ENCODE measurements at regions not wholly inside any gene's neighbourhood (a gene's known extent, or its start where the extent isn't known, plus 50 kb on each side); places are given as distances from the start of the nearest gene placed in this dataset.

- Mint-ChIP-seq H3K4me3 (no peak overlapping the region), H3K27ac (no peak overlapping the region)
These were observed 147.4 kb upstream of the SDK2 start for GRCh38 chr17:73791631-73792030.

GRCh38 chr17:73792994-73793393 lies 148.7 kb upstream of the SDK2 start:
- H3K27ac Mint-ChIP-seq: no peak overlapping the region
- ATAC-seq (ENCODE audit: low read depth) (no peak), DNase-seq (no peak)
- ChIA-PET CTCF (no interaction called here), POLR2A (no interaction called here)
- no peak for TF ChIP-seq CTCF (IDR thresholded peaks at IDR 0.05)
- H3K4me1 Mint-ChIP-seq: no peaks in the 10 kb centered on the region
- H3K27me3 Mint-ChIP-seq: peaks cover 31% of the 10 kb centered on the region
- no peaks in the 10 kb centered on the region for H3K9me3 Mint-ChIP-seq
- H3K4me3 Mint-ChIP-seq: no peak overlapping the region
- no peaks in the 10 kb centered on the region for H3K36me3 Mint-ChIP-seq (ENCODE audit: low read depth)
- intact Hi-C loops (cut with micrococcal nuclease): no loop called here

More at GRCh38 chr17:73791631-73792030, 147.4 kb upstream of the SDK2 start:
- ATAC-seq (ENCODE audit: low read depth) (no peak), DNase-seq (no peak)
- no peaks in the 10 kb centered on the region for H3K9me3 Mint-ChIP-seq
- ChIA-PET POLR2A (interaction anchor here (0.6 kb wide), 1 partner anchor 8 kb away, joined by 3 read pairs; no protein-coding TSS in a partner anchor), CTCF (no interaction called here)
- no peaks in the 10 kb centered on the region for H3K4me1 Mint-ChIP-seq
- no peaks in the 10 kb centered on the region for H3K36me3 Mint-ChIP-seq (ENCODE audit: low read depth)
- intact Hi-C loops (cut with micrococcal nuclease): no loop called here
- H3K27me3 Mint-ChIP-seq: peaks cover 28% of the 10 kb centered on the region
- no peak for TF ChIP-seq CTCF (IDR thresholded peaks at IDR 0.05)

GRCh38 chr17:73794336-73794735 lies 150.1 kb upstream of the SDK2 start:
- Mint-ChIP-seq H3K4me1 (no peaks in the 10 kb centered on the region), H3K27me3 (peaks cover 39% of the 10 kb centered on the region), H3K27ac (no peak overlapping the region), H3K36me3 (ENCODE audit: low read depth) (no peaks in the 10 kb centered on the region), H3K4me3 (no peak overlapping the region), H3K9me3 (no peaks in the 10 kb centered on the region)
- intact Hi-C loops (cut with micrococcal nuclease): no loop called here
- DNase-seq: no peak
- POLR2A ChIA-PET: no interaction called here
- ATAC-seq (ENCODE audit: low read depth): no peak
- CTCF ChIA-PET: no interaction called here
- no peak for TF ChIP-seq CTCF (IDR thresholded peaks at IDR 0.05)

GRCh38 chr17:73795730-73796129 lies 151.5 kb upstream of the SDK2 start:
- H3K27ac Mint-ChIP-seq: no peak overlapping the region
- CTCF ChIA-PET: no interaction called here
- H3K4me1 Mint-ChIP-seq: no peaks in the 10 kb centered on the region
- DNase-seq: no peak
- intact Hi-C loops (cut with micrococcal nuclease): no loop called here
- no peaks in the 10 kb centered on the region for H3K36me3 Mint-ChIP-seq (ENCODE audit: low read depth)
- peaks cover 40% of the 10 kb centered on the region for H3K27me3 Mint-ChIP-seq
- no peak for ATAC-seq (ENCODE audit: low read depth)
- POLR2A ChIA-PET: no interaction called here
- no peak overlapping the region for H3K4me3 Mint-ChIP-seq
- H3K9me3 Mint-ChIP-seq: no peaks in the 10 kb centered on the region
- TF ChIP-seq CTCF (IDR thresholded peaks at IDR 0.05): no peak

GRCh38 chr17:73797594-73798110 lies 153.4 kb upstream of the SDK2 start:
- DNase-seq (no peak), ATAC-seq (ENCODE audit: low read depth) (no peak)
- Mint-ChIP-seq H3K4me1 (no peaks in the 10 kb centered on the region), H3K27ac (no peak overlapping the region), H3K4me3 (no peak overlapping the region), H3K9me3 (peaks cover 4% of the 10 kb centered on the region), H3K36me3 (ENCODE audit: low read depth) (no peaks in the 10 kb centered on the region), H3K27me3 (peaks cover 51% of the 10 kb centered on the region)
- ChIA-PET CTCF (no interaction called here), POLR2A (no interaction called here)
- intact Hi-C loops (cut with micrococcal nuclease): no loop called here
- no peak for TF ChIP-seq CTCF (IDR thresholded peaks at IDR 0.05)
